GM13976 (cell line): ENCODE measurements at regions not wholly inside any gene's neighbourhood (a gene's known extent, or its start where the extent isn't known, plus 50 kb on each side); places are given as distances from the start of the nearest gene placed in this dataset.

ENCODE experiments used
- DNase-seq: peaks from one replicate; pipeline ENCODE4 v3.0.0; 2012; ENCODE audit warnings: low spot score
- in situ Hi-C: fragments of 300-500 bp; cut with MboI; formaldehyde crosslinking; loops from one replicate; pipeline ENCODE4 v1.12.0; 2022; ENCODE audit warnings: low sequenced_read_pairs, mixed read lengths, inconsistent platforms; ENCODE audit not compliant: unreplicated experiment
- TF ChIP-seq, protein P1 (sequence below): IDR thresholded peaks from 2 replicates; pipeline ENCODE4 v1.5.1; 2012; ENCODE audit warnings: borderline replicate concordance, mild to moderate bottlenecking; ENCODE audit not compliant: insufficient read depth; ENCODE audit errors: extremely low read depth, missing control alignments, control extremely low read depth

DNA sequence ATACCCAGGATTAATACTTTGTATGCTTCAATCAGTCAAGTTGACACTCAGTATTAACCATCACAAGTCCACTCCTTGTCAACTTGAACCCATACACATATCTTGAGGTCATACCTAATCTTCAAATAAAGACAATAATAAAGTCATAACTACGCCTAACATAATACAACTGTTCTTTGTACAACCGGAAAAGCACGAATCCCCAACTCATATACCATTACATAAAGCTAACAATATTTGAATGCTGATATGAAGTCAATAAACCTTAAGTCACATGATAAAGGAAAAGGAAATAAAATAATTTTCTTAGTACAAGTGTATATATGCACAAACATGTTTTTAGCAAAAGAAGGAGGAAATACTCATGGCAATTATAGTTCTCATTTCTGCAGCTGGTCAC, 770.6 kb upstream of the GYPC start:
- DNase-seq = no peak
- in situ Hi-C loops = no loop called here
- TF ChIP-seq, protein P1, sequence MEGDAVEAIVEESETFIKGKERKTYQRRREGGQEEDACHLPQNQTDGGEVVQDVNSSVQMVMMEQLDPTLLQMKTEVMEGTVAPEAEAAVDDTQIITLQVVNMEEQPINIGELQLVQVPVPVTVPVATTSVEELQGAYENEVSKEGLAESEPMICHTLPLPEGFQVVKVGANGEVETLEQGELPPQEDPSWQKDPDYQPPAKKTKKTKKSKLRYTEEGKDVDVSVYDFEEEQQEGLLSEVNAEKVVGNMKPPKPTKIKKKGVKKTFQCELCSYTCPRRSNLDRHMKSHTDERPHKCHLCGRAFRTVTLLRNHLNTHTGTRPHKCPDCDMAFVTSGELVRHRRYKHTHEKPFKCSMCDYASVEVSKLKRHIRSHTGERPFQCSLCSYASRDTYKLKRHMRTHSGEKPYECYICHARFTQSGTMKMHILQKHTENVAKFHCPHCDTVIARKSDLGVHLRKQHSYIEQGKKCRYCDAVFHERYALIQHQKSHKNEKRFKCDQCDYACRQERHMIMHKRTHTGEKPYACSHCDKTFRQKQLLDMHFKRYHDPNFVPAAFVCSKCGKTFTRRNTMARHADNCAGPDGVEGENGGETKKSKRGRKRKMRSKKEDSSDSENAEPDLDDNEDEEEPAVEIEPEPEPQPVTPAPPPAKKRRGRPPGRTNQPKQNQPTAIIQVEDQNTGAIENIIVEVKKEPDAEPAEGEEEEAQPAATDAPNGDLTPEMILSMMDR = no peak

DNA sequence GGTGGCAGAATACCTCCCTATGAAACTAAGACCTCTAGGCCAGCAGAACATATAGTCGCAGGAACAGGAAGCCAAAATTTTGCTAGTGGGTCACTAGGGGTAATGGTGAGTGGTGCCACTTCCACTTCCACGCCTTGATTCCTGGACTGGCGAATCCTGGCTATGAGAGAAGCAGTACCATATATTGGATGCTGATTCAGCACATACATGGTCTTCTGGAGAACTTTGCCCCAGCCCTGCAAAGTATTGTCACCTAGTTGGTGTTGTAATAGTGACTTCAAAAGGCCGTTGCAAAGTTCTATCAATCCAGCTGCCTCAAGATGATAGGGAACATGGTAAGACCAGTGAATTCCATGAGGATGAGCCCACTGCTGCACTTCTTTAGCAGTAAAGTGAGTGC, 769.8 kb upstream of the GYPC start:
- in situ Hi-C loops = no loop called here
- no peak for DNase-seq
- TF ChIP-seq, protein P1 = no peak

DNA sequence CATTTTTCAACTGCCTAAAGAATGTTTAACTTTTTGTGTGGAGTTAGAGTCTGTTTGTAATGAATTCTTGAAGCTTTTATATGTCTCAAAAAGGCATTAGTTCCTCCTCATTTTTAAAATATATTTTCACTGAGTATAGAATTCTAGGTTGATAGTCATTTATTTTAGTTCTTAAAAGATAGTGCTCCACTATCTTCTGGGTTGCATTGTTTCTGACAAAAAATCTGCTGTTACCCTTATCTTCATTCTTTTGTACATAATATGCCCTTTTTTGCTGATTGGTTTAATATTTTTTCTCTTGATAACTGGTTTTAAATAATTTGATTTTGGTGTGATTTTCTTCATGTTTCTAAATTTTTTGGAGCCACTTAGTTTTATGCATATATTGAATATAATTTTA, 754.7 kb upstream of the GYPC start:
- in situ Hi-C loops = no loop called here
- TF ChIP-seq, protein P1 = no peak
- DNase-seq = no peak

DNA sequence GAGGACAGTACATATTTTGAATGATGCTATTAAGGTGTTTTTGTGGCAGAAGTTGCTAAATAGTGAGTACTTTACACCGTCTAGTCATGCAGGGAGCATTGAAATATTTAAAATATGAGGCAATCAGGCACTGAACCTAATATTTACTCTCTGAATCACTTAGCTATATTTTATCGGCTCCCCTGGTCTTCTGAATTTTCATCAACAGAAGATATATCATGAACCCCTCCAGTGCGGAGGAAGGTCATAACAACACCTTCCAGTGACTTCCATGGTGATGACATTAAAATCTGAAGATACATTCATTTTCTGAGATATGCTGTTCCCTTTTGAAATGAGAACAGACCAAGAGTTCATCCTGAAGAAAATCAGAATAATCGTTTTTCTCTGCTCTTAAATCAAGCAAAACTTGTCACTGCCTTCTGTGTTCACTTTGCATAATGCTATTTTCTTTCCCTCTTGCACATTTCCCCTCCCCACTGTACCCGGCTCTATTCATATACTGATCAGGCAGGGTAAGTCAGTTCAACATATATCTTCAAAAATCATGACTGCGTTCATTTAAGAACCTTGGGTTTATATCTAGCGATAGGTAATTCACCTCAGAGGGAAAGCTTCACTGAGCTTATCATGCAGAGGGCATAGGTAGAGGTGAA, 729.9 kb upstream of the GYPC start:
- TF ChIP-seq, protein P1 = no peak
- in situ Hi-C loops = no loop called here
- DNase-seq = no peak

DNA sequence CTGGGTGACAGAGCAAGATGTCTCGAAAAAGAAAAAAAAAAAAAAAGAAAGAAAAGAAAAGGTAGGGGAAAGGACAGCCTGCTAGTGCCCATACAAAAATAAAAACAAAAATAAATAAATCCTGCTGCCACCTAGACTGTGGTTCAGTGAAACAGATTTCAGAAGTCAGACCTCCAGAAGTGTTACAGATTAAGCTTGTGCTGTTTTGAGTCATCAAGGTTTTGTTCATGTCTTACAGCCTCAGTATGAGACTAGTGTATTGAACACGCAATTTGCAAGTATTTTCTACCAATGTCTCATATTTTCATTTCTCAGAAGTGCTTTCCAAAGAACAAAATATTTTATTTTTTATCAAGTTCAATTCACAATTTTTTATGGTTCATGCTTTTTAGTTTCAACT, 720.4 kb upstream of the GYPC start:
- in situ Hi-C loops = no loop called here
- TF ChIP-seq, protein P1 = no peak
- no peak for DNase-seq

DNA sequence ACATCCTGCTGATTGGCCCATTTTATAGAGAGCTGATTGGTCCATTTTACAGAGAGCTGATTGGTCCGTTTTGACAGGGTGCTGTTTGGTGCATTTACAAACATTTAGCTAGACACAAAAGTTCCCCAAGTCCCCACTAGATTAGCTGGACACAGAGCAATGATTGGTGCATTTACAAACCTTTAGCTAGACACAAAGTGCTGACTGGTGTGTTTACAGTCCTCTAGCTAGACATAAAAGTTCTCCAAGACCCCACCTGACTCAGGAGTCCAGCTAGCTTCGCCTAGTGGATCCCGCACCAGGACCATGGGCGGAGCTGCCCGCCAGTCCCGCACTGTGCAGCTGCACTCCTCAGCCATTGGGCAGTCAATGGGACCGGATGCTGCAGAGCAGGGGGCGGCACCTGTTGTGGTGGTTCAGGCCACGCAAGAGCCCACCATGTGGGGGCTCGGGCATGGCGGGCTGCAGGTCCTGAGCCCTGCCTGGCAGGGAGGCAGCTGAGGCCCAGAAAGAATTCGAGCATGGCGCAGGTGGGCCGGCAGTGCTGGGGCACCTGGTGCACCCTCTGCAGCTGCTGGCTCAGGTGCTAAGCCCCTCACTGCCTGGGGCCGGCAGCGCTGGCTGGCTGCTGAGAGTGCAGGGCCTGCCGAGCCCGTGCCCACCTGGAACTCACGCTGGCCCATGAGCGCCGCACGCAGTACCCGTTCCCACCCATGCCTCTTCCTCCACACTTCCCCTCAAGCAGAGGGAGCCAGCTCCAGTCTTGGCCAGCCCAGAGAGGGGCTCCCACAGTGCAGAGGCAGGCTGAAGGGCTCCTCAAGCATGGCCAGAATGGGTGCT, 713.2 kb upstream of the GYPC start:
- in situ Hi-C loops = no loop called here
- DNase-seq = no peak
- TF ChIP-seq, protein P1 = no peak

DNA sequence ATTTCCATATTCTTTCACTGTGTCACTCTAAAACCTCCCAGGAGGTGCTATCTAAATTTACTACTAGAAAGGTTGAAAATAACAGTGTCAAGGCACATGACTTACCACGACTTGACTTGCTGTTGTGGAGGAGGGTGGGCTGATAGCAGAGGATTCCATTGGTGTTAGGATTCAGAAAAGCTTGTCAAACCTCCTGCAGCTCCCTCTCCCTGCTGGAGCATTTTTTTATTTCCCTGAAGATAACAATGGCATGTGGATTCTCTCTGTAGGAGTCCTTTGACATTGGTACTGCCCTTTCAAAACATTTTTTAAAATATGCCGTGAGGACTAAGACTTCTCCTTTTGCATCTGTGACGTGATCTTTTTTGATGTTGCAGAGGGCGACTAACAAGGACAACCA, 696.9 kb upstream of the GYPC start:
- DNase-seq = no peak
- in situ Hi-C loops = no loop called here
- TF ChIP-seq, protein P1 = no peak
